ENCODE measurements at regions not wholly inside any gene's neighbourhood (a gene's known extent, or its start where the extent isn't known, plus 50 kb on each side); places are given as distances from the start of the nearest gene placed in this dataset.

DNA sequence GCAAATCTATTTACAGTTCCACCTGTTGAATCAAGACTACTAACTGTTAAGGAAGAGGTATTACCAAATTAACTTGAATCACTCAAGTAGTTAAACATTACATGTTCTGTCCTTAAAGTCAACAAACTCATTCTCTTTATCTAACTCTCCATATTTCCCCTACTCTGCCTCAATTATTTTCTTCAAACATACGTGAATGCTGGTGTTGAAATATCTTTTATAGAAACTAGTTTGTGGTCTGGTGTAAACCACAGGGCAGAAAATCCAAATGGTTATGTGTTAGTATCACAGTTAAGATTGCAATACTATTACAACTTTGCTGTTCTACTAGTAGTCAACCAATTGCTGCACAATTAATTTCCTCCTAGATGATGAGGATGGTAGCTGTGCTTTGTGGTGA lies 603.5 kb downstream of the KCTD16 start:
- TF ChIP-seq, protein P1, sequence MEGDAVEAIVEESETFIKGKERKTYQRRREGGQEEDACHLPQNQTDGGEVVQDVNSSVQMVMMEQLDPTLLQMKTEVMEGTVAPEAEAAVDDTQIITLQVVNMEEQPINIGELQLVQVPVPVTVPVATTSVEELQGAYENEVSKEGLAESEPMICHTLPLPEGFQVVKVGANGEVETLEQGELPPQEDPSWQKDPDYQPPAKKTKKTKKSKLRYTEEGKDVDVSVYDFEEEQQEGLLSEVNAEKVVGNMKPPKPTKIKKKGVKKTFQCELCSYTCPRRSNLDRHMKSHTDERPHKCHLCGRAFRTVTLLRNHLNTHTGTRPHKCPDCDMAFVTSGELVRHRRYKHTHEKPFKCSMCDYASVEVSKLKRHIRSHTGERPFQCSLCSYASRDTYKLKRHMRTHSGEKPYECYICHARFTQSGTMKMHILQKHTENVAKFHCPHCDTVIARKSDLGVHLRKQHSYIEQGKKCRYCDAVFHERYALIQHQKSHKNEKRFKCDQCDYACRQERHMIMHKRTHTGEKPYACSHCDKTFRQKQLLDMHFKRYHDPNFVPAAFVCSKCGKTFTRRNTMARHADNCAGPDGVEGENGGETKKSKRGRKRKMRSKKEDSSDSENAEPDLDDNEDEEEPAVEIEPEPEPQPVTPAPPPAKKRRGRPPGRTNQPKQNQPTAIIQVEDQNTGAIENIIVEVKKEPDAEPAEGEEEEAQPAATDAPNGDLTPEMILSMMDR (IDR thresholded peaks at IDR 0.05), result no peak
- no peak for TF ChIP-seq POLR2A (IDR thresholded peaks at IDR 0.05)

Data from esophagus squamous epithelium (tissue), 4 donors.